Prostate gland (tissue), 2 donors: ENCODE measurements at regions not wholly inside any gene's neighbourhood (a gene's known extent, or its start where the extent isn't known, plus 50 kb on each side); places are given as distances from the start of the nearest gene placed in this dataset.

Experiments used
- DNase-seq: peaks from one replicate; pipeline ENCODE4 v3.0.0-alpha.2; 2019; ENCODE audit warnings: low spot score
- H3K27ac ChIP-seq, 2 donors: fragments of 200-600 bp; sonication (generic); 2 replicates each; pipeline ENCODE4 v1.5.1; 2017 to 2019
- H3K27me3 ChIP-seq: fragments of 200-600 bp; sonication (generic); replicated peaks from 2 replicates; pipeline ENCODE4 v1.5.1; 2019; ENCODE audit not compliant: insufficient read depth
- H3K36me3 ChIP-seq, 2 donors: fragments of 200-600 bp; sonication (generic); 1 replicate in 1 of 2; 2 replicates in 1 of 2; pipeline versions ENCODE4 v1.5.1 to v1.8.1; 2017 to 2019
- H3K4me1 ChIP-seq: fragments of 200-600 bp; sonication (generic); replicated peaks from 2 replicates; pipeline ENCODE4 v1.5.1; 2019
- H3K4me3 ChIP-seq, 2 donors: fragments of 200-600 bp; sonication (generic); 2 replicates each; pipeline ENCODE4 v1.5.1; 2017 to 2019
- H3K9me3 ChIP-seq: fragments of 200-600 bp; sonication (generic); 2 replicates; pipeline ENCODE4 v1.5.1; 2017
- POLR2A ChIP-seq: fragments of 450-650 bp; IDR thresholded peaks from one replicate; pipeline ENCODE4 v1.6.1; 2016; ENCODE audit warnings: antibody characterized with exemption, mild to moderate bottlenecking
- POLR2AphosphoS5 ChIP-seq: sonication (generic); formaldehyde crosslinking; IDR thresholded peaks from one replicate; pipeline ENCODE4 v1.6.1; 2017; ENCODE audit warnings: antibody characterized with exemption
- WGBS: methylation state at CpG from one replicate; pipeline ENCODE4 v1.1.5; 2018; 5-methylcytosine and 5-hydroxymethylcytosine counted together
- intact Hi-C: fragments of 100-400 bp; cut with DNase I; formaldehyde crosslinking; loops from one replicate; pipeline ENCODE4 v1.14.2; 2022
- TF ChIP-seq, protein P1 (sequence below), 4 experiments: fragments of 200-600 bp in 2 of 4; fragments of 450-650 bp in 2 of 4; sonication (generic) in 2 of 4; IDR thresholded peaks; 1 replicate in 3 of 4; 2 replicates in 1 of 4; pipeline ENCODE4 v1.5.1; 2016 to 2019; ENCODE audit warnings: antibody characterized with exemption in 4 of 4, mild to moderate bottlenecking in 2 of 4, moderate library complexity in 2 of 4

DNA sequence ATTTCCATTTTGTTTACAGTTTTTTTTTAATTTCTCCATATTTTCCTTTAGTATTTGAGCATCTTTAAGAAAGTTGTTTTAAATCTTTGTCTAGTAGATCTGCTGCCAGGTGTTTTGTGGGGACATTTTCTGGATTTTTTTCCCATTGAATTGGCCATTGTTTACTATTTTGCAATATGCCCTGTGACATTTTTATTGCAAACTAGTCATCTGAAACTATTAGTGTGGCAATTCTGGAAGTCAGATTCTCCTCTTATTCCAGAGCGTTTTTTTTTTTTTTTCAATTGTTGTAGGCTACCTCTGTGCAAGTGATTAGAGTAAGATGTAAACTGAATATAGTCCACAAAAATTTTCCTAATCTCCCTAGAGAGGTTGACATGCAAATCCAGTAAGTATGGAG is 334.2 kb downstream of the PYDC2 start:
- no peak overlapping the region for H3K27ac ChIP-seq
- H3K9me3 ChIP-seq = no peaks in the 10 kb centered on the region
- H3K36me3 ChIP-seq = no peaks in the 10 kb centered on the region
- no peaks in the 10 kb centered on the region for H3K27me3 ChIP-seq
- DNase-seq = no peak
- no peak for TF ChIP-seq POLR2A
- TF ChIP-seq, protein P1, sequence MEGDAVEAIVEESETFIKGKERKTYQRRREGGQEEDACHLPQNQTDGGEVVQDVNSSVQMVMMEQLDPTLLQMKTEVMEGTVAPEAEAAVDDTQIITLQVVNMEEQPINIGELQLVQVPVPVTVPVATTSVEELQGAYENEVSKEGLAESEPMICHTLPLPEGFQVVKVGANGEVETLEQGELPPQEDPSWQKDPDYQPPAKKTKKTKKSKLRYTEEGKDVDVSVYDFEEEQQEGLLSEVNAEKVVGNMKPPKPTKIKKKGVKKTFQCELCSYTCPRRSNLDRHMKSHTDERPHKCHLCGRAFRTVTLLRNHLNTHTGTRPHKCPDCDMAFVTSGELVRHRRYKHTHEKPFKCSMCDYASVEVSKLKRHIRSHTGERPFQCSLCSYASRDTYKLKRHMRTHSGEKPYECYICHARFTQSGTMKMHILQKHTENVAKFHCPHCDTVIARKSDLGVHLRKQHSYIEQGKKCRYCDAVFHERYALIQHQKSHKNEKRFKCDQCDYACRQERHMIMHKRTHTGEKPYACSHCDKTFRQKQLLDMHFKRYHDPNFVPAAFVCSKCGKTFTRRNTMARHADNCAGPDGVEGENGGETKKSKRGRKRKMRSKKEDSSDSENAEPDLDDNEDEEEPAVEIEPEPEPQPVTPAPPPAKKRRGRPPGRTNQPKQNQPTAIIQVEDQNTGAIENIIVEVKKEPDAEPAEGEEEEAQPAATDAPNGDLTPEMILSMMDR (IDR thresholded peaks at IDR 0.05) = no peak
- no peak for TF ChIP-seq POLR2AphosphoS5
- H3K4me3 ChIP-seq = no peak overlapping the region
- 84% methylated on average over 1 of the region's 1 CpG for WGBS
- intact Hi-C loops = no loop called here
- H3K4me1 ChIP-seq = no peaks in the 10 kb centered on the region

DNA sequence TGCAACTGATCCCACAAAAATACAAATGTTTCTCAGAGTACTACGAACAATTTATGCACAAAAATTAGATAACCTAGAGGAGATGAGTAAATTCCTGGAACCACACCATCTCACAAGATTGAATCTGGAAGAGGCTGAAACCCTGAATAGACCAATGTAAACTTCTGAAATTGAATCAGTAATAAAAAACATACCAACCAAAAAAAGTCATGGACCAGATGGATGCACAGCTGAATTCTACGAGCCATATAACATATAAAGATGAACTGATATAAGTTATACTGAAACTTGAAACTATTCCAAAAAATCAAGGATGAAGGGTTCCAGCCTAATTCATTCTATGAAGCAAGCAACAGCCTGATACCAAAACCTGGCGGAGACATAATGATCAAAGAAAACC is 336.3 kb downstream of the PYDC2 start:
- no peaks in the 10 kb centered on the region for H3K27me3 ChIP-seq

DNA sequence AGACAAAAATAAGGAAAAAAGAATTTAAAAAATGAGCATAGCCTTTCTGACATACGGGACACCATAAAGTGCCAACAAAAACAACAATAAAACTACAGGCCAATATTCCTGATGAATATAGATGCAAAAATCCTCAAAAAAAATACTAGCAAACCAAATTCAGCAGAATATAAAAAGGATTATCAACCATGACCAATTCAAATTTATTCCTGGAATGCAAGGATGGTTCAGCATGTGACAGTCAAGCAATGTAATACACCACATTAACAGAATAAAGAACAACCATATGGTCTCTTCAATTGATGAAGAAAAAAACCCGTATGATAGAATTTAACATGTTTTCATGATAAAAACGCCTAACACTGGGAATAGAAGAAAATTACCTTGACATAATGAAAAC is 341.7 kb downstream of the PYDC2 start:
- intact Hi-C loops = no loop called here
- no peaks in the 10 kb centered on the region for H3K27me3 ChIP-seq
- no peak overlapping the region for H3K27ac ChIP-seq
- no peaks in the 10 kb centered on the region for H3K9me3 ChIP-seq
- WGBS = 73% methylated on average over 3 of the region's 3 CpGs
- no peak overlapping the region for H3K4me3 ChIP-seq
- no peaks in the 10 kb centered on the region for H3K4me1 ChIP-seq
- TF ChIP-seq, protein P1 (IDR thresholded peaks at IDR 0.05) = no peak
- TF ChIP-seq POLR2AphosphoS5 = no peak
- no peak for TF ChIP-seq POLR2A
- no peak for DNase-seq
- no peaks in the 10 kb centered on the region for H3K36me3 ChIP-seq

More for the DNA sequence above, 336.3 kb downstream of the PYDC2 start:
- H3K4me3 ChIP-seq = no peak overlapping the region
- intact Hi-C loops = no loop called here
- no peak for DNase-seq
- no peaks in the 10 kb centered on the region for H3K4me1 ChIP-seq
- no peak overlapping the region for H3K27ac ChIP-seq
- no peaks in the 10 kb centered on the region for H3K36me3 ChIP-seq
- TF ChIP-seq POLR2A (no peak), POLR2AphosphoS5 (no peak)
- TF ChIP-seq, protein P1 (IDR thresholded peaks at IDR 0.05) = no peak
- no peaks in the 10 kb centered on the region for H3K9me3 ChIP-seq
- 70% methylated on average over 3 of the region's 3 CpGs for WGBS

DNA sequence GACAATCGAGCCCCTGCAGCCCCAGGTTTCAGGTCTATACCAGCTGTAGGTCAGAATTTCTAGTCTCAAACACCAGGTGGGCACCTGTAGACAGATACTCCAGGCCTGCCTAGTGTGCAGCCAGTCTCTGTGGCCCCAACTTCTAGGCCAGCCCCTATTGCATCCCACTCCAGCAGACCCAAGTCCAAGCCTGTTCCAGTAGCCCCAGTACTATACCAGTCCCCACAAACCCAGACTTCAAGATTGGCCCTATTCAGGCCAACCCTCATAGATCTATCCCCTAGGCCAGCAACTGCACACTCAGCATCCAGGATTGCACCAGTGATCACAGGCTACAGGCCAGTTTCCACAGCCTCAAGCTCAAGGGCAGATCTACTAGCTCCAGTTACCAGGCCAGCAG is 344.0 kb downstream of the PYDC2 start:
- Histone ChIP-seq H3K36me3 (no peaks in the 10 kb centered on the region), H3K4me3 (no peak overlapping the region), H3K9me3 (no peaks in the 10 kb centered on the region), H3K27ac (no peak overlapping the region), H3K27me3 (no peaks in the 10 kb centered on the region), H3K4me1 (no peaks in the 10 kb centered on the region)
- TF ChIP-seq POLR2A = no peak
- TF ChIP-seq POLR2AphosphoS5 = no peak
- TF ChIP-seq, protein P1 (IDR thresholded peaks at IDR 0.05) = no peak
- 83% methylated on average over 1 of the region's 1 CpG for WGBS
- DNase-seq = no peak
- intact Hi-C loops = no loop called here

DNA sequence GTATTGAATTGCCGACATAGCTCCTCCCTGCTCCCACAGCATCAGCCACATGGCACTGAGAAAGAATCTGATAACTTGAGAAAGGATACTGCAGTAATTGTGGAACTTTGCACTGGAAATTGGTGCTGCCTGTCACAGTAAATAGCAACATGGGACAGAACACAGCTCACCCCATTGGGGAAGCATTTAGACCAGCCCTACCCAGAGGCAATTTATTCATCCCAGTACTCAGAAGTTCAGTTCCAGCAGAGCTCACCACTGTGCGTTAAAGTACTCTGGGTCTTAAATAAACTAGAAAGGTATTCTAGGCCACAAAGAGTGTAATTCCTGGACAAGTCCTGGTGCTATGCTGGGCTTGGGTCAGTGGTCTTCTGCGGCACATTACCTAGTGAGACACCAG is 347.1 kb downstream of the PYDC2 start:
- Histone ChIP-seq H3K9me3 (no peaks in the 10 kb centered on the region), H3K36me3 (no peaks in the 10 kb centered on the region), H3K27ac (no peak overlapping the region), H3K4me3 (no peak overlapping the region), H3K4me1 (no peaks in the 10 kb centered on the region), H3K27me3 (no peaks in the 10 kb centered on the region)
- DNase-seq = no peak
- intact Hi-C loops = no loop called here
- 94% methylated on average over 3 of the region's 3 CpGs for WGBS
- TF ChIP-seq, protein P1 (IDR thresholded peaks at IDR 0.05) = no peak
- TF ChIP-seq POLR2AphosphoS5 = no peak
- no peak for TF ChIP-seq POLR2A
